ENCODE measurements at regions not wholly inside any gene's neighbourhood (a gene's known extent, or its start where the extent isn't known, plus 50 kb on each side); places are given as distances from the start of the nearest gene placed in this dataset.

DNA sequence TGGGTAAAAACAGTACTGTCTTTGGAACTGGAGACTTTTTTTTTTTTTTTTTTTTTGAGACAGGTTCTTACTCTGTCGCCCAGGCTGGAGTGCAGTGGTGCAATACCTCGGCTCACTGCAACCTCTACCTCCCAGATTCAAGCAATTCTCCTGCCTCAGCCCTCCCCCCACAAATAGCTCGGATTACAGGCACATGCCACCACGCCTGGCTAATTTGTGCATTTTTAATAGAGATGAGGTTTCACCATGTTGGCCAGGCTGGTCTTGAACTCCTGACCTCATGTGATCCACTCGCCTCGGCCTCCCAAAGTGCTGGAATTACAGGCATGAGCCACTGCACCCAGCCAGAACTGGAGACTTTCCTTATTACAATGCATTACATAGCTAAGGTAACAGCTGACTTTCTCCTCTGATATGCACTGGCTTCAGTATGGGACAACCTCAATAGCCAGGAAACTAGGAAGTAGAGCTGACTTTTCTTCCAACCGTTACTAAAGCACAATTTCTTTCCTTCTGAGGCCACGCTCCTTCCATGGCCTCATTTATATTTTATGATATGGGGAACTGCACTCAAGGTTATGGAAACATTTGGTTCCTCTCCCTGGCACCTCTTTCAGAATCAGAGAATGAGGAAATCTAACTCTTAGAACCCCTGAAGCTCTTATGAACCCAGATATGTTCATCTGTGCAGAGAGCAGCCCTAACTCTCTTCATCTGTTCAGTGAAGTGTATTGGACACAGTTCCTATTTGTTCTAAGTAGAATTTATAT, 53.5 kb upstream of the FAM9B start:
- no peak for DNase-seq

GRCh38 chrX:9088896-9089295, 55.0 kb upstream of the FAM9B start:
- DNase-seq: no peak

- no peak for DNase-seq
Measured at GRCh38 chrX:9090766-9091165, 56.8 kb upstream of the FAM9B start.

GRCh38 chrX:9091258-9091657, 57.3 kb upstream of the FAM9B start:
- DNase-seq: no peak

DNA sequence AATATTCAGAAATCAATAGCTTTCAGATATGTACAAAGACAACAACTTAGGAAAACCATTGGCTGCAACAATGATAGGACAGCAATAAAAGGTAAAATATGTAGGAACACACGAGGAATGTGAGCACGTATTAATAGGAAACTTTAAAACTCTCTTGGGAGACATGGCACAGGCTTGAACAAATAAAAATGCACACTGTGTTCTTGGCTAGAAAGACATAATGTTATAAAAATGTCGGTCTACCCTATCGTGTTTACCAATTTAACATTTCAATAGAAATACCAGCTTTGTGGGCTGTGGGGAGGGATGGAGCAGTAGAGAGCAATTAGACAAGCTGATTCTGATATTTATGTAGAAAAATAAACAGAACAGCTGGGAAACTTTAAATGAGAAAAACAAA, 69.0 kb upstream of the FAM9B start:
- DNase-seq: no peak

DNA sequence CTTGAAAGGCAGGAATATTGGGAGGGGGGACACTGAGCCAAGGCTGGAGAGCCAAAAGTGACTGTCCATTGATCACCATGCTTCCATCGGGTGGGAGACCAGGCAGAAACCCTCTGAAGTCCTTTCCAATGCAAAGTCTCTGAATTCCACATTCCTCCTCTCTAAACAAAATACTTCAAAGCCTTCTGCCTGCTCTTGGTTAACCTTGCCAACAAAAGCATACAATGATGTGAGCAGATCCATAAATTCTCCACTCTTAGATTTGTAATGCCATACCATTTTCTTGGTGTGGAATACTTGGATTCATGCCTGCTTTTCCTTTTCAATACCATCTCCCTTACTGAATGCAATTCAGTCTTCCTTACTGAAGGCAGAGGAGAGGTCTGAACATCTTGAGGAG, 74.1 kb upstream of the FAM9B start:
- no peak for DNase-seq

DNA sequence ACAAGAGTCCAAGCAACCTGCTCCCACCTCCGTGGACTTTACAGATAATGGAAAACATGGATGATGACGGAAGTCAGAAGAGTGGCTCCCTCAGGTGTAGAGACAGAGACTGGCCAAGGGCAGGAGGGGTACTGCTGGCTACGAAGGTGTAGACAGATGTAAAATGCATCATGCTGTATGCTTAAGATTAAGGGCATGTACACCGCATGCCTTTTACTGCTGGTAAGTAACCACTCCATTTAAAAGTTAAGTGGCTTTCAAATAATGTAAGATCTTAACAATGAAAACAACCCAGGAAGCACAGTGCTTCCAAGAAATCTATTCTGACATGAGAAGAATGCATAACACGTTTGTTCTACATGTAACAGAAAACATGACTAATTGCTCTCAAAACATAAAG, 76.9 kb upstream of the FAM9B start:
- no peak for DNase-seq

GRCh38 chrX:9114245-9114644, 80.3 kb upstream of the FAM9B start:
- DNase-seq: no peak

GRCh38 chrX:9117851-9118250, 83.9 kb upstream of the FAM9B start:
- no peak for DNase-seq

DNA sequence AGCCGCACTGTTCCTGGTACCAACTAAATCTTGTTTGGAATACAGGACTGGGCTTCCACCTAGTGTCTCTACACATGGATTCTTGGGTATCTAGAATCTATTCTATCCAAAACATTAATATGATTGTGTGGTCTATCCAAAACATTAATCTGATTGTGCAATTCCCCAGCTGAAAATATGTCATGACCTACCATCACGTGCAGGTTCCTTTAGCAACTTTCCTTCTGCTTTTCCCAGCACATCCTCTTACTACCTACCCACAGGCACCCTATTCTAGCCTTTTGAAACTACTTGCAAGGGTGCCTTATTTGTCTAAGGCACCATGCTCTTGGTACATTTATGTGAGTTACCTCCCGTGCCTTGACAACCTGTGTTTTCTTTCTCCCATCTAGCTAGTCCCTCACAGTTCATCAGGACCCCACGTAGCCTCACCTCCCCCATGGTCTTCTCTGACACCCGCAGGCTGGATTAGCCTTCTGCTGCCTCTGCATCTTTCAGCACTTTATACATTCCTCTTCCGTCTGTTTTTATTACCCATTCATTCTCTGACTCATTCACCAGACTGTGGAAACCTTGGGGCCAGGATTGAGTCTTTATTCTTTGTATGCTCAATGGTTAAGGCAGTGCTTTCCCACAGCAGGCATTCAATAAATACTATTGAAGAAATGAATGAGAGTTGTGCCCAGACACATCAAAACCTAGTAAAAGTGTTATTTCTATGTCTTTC, 88.8 kb upstream of the FAM9B start:
- DNase-seq: no peak

DNA sequence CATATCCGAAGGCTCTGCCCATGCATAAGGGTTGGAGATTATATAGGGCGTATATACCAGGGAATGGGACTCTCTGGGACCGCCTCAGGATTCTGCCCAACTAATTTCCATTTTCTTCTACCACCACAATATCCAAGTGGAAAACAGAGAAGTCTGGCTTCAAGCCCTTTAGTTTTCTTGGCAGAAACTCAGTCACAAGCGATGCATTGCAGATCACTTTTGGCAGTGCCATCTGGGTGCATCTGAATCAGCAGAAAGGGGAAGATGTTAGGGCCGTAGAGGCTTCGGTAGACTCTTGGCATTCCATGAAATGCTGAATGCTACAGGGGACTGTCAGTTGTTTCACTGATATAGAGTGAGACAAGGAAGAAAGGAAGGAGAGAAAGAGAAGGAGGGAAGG, 94.1 kb upstream of the FAM9B start:
- DNase-seq: no peak

- no peak for DNase-seq
Measured at GRCh38 chrX:9130031-9130430, 96.1 kb upstream of the FAM9B start.

GRCh38 chrX:9131066-9131465, 97.1 kb upstream of the FAM9B start:
- no peak for DNase-seq

DNA sequence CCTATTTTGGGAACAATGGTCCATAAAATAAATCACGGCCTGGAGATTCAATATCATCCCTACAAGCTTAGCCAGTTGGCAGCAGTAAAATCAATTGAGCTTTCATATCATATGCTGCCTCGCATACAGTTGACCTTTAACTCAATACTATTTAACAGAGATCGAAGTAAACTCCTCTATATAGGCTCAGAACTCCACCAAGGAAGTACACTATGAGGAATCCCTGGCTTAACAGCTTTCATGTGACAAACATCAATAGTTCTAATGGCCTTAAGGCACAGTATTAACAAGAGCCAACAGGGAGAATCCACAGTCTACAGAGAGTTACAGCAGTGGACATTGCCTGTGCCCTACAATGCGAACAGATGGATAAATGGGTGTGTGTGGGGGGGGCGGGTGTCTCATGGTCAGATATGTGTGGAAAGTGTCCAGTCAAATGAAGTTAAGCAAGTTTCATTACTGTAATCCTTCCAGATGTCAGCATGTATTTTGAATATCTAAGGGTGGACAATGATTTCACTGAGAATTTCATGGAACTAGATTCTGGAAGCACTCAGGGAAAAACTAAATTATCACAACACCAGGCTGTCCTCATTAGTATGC, 98.2 kb upstream of the FAM9B start:
- DNase-seq: no peak

DNA sequence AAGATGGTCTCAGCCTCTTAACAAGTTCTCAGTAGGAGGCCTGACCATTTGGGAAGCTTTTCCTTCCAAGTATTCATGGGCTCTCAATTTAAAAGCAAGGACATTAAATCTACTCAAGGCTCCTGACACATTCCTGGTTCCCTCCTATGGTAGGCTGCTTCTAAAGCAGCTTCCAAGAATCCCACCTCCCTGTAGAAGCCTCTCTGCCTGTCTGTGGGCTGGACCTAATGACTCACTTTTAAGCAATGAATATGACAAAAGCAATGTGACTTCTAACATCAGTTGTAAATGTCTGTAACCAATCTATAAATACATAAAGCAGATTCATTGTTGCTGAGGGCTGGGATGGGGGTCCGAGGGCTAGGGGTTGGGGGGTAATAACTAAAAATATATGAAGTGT, 99.5 kb upstream of the FAM9B start:
- DNase-seq: no peak

- DNase-seq: no peak
Measured at GRCh38 chrX:9134366-9134765, 100.4 kb upstream of the FAM9B start.

- no peak for DNase-seq
Measured at GRCh38 chrX:9135901-9136510, 102.1 kb upstream of the FAM9B start.

DNA sequence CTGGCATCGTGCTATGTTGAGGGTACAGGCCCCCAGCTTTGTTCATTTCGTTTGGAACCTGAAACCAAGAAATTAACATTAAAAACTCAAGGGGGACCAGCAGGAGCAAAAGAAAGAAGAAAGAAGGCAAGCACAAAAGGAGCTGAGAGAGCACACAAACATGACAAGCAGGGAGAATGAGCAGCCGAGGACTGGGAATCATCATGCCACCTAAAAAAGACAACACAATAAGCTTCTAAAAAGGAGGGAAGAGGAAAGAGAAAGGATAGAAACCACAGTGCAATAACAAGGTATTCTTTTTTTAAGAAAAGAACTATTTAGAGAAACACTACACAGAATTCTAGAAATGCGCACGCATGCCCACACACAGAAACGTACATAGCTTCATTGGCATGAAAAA, 103.2 kb upstream of the FAM9B start:
- no peak for DNase-seq

DNA sequence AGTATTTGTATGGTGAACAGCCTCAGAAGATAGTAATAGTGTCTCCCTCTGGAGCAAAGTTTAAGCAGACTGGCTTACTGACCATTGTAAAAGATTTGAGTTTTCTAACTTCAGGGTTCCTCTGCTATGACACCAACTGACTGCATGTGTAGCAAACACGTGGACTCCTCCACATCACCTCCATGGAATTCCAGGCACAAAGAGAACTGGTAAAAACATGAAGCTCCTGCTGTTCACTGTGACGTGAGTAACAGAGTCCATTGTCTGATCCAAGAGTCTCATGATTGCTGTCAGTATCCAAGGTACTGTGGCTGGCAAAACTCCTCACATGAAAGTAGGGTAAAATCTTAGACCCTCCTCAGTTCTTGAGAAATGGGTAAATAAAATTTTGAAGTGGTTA, 107.6 kb upstream of the FAM9B start:
- no peak for DNase-seq

DNA sequence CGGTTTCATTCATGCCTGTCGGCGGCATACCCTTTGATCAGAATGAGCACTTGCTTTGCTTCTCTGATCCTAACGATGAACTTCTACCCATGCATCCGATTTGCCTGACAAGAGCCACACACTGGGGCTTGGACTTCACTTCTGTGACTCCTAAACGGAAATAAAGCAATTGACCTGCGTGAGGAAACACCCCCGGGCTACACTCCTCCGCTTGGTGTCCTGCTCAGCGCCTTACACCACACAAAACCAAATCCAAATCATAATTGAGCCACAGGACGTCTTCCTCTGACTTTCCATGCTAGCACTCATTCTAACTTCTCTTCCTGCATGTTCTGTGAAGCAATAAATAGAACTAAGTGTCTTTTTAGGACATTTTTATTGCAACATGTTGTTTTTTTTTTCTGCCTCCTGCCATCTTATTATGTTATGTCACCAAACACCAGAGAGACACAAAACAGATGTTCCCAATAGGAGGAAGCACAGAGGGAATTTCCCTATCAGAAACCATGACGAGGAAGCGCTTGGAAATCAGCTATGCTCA, 110.8 kb upstream of the FAM9B start:
- DNase-seq: no peak

- DNase-seq: no peak
Measured at GRCh38 chrX:9146657-9147056, 112.7 kb upstream of the FAM9B start.

- no peak for DNase-seq
Measured at GRCh38 chrX:9147086-9147485, 113.2 kb upstream of the FAM9B start.

DNA sequence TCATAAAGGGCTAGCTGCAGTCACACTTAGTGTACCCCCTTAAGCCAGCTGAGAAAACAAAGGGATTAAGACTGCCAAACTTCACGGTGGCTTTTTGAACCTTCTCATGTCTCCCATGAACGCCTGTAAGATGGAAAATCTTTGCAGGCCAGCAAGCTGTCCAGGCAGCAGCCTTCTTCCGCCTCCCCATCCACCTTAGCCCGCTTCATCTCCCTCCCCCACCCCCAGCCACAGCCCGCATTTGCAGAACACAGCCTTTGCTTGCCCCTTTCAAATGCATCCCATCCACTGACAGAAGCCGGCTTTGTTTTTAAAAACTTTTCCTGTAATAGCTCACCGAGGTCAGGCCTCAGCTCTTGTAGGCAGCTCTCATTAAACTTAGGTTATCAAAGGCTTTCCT, 113.8 kb upstream of the FAM9B start:
- DNase-seq: no peak
